GM18517 (cell line): ENCODE measurements at regions not wholly inside any gene's neighbourhood (a gene's known extent, or its start where the extent isn't known, plus 50 kb on each side); places are given as distances from the start of the nearest gene placed in this dataset.
"Not testable (repeated sequence)": the region's sequence is repeated elsewhere in the genome, so short reads cannot be mapped to it uniquely, and the experiment has no call there.

ENCODE experiments used
- ATAC-seq: cut with Tn5 transposase; IDR thresholded peaks from one replicate; pipeline ENCODE4 v1.9.1; 2021; ENCODE audit warnings: mild to moderate bottlenecking, moderate library complexity; ENCODE audit not compliant: unreplicated experiment

- ATAC-seq, result no peak
Observed at GRCh38 chr20:1827510-1827973, 67.7 kb upstream of the SIRPA start.

GRCh38 chr20:1825938-1826445 lies 69.2 kb upstream of the SIRPA start:
- no peak for ATAC-seq

GRCh38 chr20:1825507-1825906 lies 69.7 kb upstream of the SIRPA start:
- no peak for ATAC-seq

DNA sequence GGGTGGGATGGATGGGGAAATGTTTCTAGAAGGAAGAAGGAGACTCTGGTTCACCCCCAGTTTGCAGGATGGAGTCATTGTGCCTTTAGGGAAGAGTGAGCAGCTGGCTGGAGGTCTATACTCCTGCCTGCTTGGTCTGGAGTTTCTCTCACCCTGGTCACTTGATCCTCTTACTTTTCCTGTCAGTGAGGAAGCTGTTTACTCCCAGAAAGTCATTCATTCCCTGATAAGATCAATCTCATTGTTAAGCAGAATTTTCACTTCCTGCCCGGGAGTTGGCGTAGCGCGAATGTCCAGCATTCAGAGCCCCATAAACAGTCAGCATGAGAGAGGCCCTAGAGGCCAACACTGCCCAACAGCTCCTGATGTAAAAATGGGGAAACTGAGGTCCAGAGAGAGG lies 70.4 kb upstream of the SIRPA start:
- no peak for ATAC-seq

GRCh38 chr20:1824181-1824580 lies 71.0 kb upstream of the SIRPA start:
- ATAC-seq, result no peak

DNA sequence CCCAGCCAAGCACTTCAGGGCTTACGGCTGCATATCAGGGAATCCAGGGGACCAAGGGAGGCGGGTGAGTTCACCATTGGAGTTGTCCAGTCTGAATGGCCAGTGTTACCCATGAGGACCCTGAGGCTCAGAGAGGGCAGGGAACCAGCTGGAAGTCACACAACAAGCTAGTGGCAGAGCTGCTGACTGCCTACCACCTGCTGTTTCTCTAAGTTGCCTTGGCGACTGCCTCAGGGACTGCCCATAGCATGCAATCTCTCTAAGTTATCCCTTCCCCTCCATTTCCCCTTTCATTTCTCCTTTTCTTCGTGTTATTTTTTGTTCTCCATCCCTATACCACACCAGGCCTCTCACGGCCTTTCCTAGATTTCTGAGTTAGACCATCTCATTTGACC lies 71.8 kb upstream of the SIRPA start:
- no peak for ATAC-seq

DNA sequence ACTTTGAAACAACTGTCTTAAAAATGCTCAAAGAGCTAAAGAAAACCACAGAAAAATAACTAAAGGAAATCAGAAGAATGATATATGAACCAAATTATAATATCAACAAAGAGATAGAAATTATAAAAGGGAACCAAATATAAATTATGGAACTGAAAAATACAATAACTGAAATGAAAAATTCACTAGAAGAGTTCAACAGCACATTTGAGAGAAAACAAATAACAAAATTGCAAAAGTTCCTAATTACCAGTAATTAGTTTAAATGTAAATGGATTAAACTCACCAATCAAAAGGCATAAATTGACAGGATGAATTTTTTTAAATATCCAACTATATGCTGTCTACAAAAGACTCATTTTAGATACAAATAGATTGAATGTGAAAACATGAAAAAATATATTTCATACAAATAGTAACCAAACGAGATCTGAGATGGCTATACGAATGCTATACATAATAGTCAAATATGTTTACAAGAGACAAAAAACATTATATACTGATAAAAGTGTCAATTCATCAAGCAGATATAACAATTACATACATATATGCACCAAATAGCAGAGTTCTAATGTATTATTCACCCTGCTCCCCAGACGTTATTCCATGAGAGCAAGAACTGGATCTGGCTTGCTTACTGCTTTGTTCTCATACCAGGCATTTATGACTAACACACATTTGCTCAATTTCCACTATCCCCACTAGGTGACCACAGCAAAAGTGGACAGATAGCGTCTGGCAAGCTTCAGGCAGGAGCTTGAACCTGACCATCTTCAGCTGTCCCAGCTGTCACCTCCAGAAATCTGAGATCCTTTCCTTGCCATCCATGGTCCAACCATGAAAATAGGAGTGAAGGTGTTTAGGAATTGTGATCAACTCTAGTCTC lies 72.4 kb upstream of the SIRPA start:
- ATAC-seq, result no peak

GRCh38 chr20:1820138-1821079 lies 74.8 kb upstream of the SIRPA start:
- no peak for ATAC-seq

DNA sequence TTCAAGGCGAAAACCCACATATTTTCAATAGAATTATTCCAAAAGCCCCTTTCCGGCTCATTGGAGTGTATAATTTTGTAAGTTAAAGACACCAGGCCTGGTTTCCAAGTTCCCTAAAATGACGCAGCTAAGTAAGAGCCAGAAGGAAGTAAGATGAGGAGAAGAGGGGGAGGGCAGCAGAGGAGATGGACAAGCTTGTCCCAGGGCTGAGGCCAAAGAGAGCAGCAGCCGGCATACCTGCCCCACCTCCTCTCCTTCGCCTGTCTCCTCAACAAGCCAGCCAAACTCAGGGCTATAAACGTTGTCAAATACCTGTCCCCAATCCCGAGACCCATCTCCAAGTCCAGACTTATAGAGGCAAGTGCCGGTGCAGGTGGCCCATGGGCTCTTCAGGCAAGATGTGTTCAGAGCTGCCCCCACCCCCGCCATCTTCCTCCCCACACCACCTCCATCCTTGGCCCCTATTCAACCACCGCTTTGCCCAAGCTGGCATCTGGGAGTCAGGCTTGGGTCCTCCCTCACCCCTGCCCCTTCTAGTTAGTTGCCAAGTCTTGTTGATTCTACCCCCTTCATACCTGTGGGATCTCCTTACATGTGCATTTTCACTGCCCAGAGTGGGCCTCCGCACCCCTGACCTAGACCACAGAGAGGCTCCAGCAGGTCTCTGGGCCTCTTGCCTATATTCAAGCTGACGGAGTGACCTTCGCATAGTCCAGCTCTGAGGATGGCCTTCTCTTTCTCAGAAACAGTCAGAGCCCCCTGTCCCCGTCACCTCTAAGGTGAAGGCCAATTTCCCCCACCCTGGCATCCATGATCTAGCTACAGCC lies 75.7 kb upstream of the SIRPA start:
- no peak for ATAC-seq

DNA sequence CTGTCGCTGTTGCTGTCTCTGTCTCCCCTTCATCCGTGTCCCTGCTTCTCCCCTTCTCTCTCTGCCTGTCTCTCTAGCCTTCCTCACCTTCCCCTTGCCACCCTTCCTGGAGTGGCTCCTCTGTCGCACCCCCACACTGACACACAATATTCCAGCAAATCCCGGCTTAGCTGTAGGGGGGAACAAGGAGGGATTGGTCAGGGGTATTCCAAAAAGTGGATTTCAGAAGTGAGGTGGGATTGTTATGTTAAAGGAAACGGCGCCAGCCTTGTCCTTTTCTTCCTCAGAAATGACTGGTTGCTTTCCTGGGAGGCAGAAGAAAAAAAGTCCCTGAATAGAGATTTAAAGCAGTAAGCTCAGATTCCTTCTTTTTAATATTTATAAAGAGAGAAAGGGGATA lies 76.3 kb upstream of the SIRPA start:
- ATAC-seq, result no peak

GRCh38 chr20:1818247-1818840 lies 76.9 kb upstream of the SIRPA start:
- ATAC-seq, result no peak

- ATAC-seq, result no peak
Observed at GRCh38 chr20:1817577-1818211, 77.5 kb upstream of the SIRPA start.

GRCh38 chr20:1816384-1817381 lies 78.5 kb upstream of the SIRPA start:
- no peak for ATAC-seq

- no peak for ATAC-seq
Observed at GRCh38 chr20:1815502-1816085, 79.6 kb upstream of the SIRPA start.

GRCh38 chr20:1814861-1815260 lies 80.3 kb upstream of the SIRPA start:
- ATAC-seq, result not testable (repeated sequence)

GRCh38 chr20:1813674-1814635 lies 81.3 kb upstream of the SIRPA start:
- no peak for ATAC-seq

DNA sequence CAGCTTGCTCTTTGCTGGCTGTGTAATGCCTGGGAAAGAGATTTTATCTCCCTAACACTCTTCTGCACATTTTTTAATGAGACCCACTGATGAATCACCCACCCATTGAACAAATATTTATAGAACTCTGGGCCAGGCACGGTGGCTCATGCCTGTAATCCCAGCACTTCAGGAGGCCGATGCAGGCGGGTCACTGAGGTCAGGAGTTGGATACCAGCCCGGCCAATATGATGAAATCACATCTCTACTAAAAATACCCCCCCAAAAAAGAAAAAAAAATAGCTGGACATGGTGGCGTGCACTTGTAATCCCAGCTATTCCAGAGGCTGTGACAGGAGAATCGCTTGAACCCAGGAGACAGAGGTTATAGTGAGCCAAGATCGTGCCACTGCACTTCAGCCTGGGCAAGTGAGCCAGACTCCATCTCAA lies 82.1 kb upstream of the SIRPA start:
- no peak for ATAC-seq
